IMR-90 (cell line): ENCODE measurements at regions not wholly inside any gene's neighbourhood (a gene's known extent, or its start where the extent isn't known, plus 50 kb on each side); places are given as distances from the start of the nearest gene placed in this dataset.

Experiments
- ATAC-seq: fragments of 200-7000 bp; cut with Tn5 transposase; 2 replicates; pipeline ENCODE4 v1.9.1; 2020; ENCODE audit warnings: low read depth, mild to moderate bottlenecking, moderate library complexity
- BruUV-seq: library from RNA; stranded (reverse); fragments of 400-500 nt; replicated peaks from 2 replicates; lab custom pipeline; 2021; lab: Mats Ljungman, UMichigan
- CTCF ChIA-PET: fragments of 300-600 bp; formaldehyde crosslinking; extraction: SDS; loops from one replicate; lab custom pipeline; 2021; ENCODE audit warnings: antibody characterized with exemption; lab: Yijun Ruan, JAX
- POLR2A ChIA-PET: fragments of 300-600 bp; sonication (Branson Sonifier 250); formaldehyde crosslinking; loops from one replicate; lab custom pipeline; 2022; ENCODE audit warnings: antibody characterized with exemption; ENCODE audit not compliant: unreplicated experiment; lab: Charles Lee
- DNase-seq: peaks from one replicate; pipeline ENCODE4 v3.0.0; 2013
- H2AFZ ChIP-seq: replicated peaks from 2 replicates; pipeline ENCODE3; 2013; ENCODE audit warnings: low read length, mild to moderate bottlenecking; ENCODE audit not compliant: poor library complexity
- H2AK5ac ChIP-seq: 2 replicates; pipeline ENCODE4 v1.6.1; 2013; ENCODE audit warnings: low read depth, low read length, inconsistent platforms
- H2AK9ac ChIP-seq: replicated peaks from 2 replicates; pipeline ENCODE3; 2013; ENCODE audit warnings: mild to moderate bottlenecking, low read depth, low read length, moderate library complexity; ENCODE audit not compliant: poor library complexity
- H2BK120ac ChIP-seq: 2 replicates; pipeline ENCODE4 v1.6.1; 2013; ENCODE audit warnings: low read depth, low read length, inconsistent platforms
- H2BK15ac ChIP-seq: 3 replicates; pipeline ENCODE4 v1.6.1; 2013; ENCODE audit warnings: low read depth, low read length, inconsistent platforms
- H2BK20ac ChIP-seq: 2 replicates; pipeline ENCODE4 v1.6.1; 2013; ENCODE audit warnings: low read depth, mild to moderate bottlenecking, inconsistent platforms, low read length, moderate library complexity
- H2BK5ac ChIP-seq: 2 replicates; pipeline ENCODE4 v1.6.1; 2013; ENCODE audit warnings: mild to moderate bottlenecking, low read depth, low read length, inconsistent platforms; ENCODE audit not compliant: poor library complexity, severe bottlenecking
- H3K14ac ChIP-seq: replicated peaks from 2 replicates; pipeline ENCODE4 v1.6.1; 2013; ENCODE audit warnings: low read depth, low read length, inconsistent platforms
- H3K18ac ChIP-seq: 2 replicates; pipeline ENCODE4 v1.6.1; 2013; ENCODE audit warnings: low read depth, low read length, control low read depth
- H3K23ac ChIP-seq: 2 replicates; pipeline ENCODE4 v1.6.1; 2013; ENCODE audit warnings: low read depth, low read length, inconsistent platforms
- H3K27ac ChIP-seq: 2 replicates; pipeline ENCODE4 v1.5.1; 2013; ENCODE audit warnings: mild to moderate bottlenecking, control low read depth, low read length; ENCODE audit not compliant: insufficient read depth
- H3K27me3 ChIP-seq: 2 replicates; pipeline ENCODE4 v1.6.1; 2013; ENCODE audit warnings: low read length; ENCODE audit not compliant: control insufficient read depth, insufficient read depth
- H3K36me3 ChIP-seq: 2 replicates; pipeline ENCODE4 v1.6.1; 2013; ENCODE audit warnings: low read length, mixed read lengths; ENCODE audit not compliant: control insufficient read depth, insufficient read depth
- H3K4ac ChIP-seq: 2 replicates; pipeline ENCODE4 v1.6.1; 2013; ENCODE audit warnings: low read depth, low read length, inconsistent platforms
- H3K4me1 ChIP-seq: 2 replicates; pipeline ENCODE4 v1.6.1; 2013; ENCODE audit warnings: low read length, mixed read lengths; ENCODE audit not compliant: control insufficient read depth, insufficient read depth
- H3K4me2 ChIP-seq: 2 replicates; pipeline ENCODE4 v1.6.1; 2013; ENCODE audit warnings: low read depth, mild to moderate bottlenecking, control low read depth, low read length, moderate library complexity
- H3K4me3 ChIP-seq: 2 replicates; pipeline ENCODE4 v1.5.1; 2013; ENCODE audit warnings: low read depth, mild to moderate bottlenecking, control low read depth, low read length, moderate library complexity; ENCODE audit not compliant: insufficient read depth
- H3K56ac ChIP-seq: 2 replicates; pipeline ENCODE4 v1.6.1; 2013; ENCODE audit warnings: low read length, inconsistent platforms; ENCODE audit not compliant: insufficient read depth; ENCODE audit errors: extremely low read depth
- H3K79me1 ChIP-seq, 2 experiments: 2 replicates each; pipeline ENCODE4 v1.6.1; 2013; ENCODE audit warnings: low read length in 2 of 2, inconsistent platforms in 1 of 2, low read depth in 1 of 2
- H3K9ac ChIP-seq: 2 replicates; pipeline ENCODE4 v1.6.1; 2013; ENCODE audit warnings: low read depth, low read length, control low read depth
- H3K9me1 ChIP-seq: 2 replicates; pipeline ENCODE4 v1.6.1; 2013; ENCODE audit warnings: low read length, inconsistent platforms; ENCODE audit not compliant: insufficient read depth
- H3K9me3 ChIP-seq: 2 replicates; pipeline ENCODE4 v1.6.1; 2013; ENCODE audit warnings: low read length; ENCODE audit not compliant: control insufficient read depth, insufficient read depth
- H4K20me1 ChIP-seq: 2 replicates; pipeline ENCODE4 v1.6.1; 2013; ENCODE audit warnings: low read length, inconsistent platforms; ENCODE audit not compliant: insufficient read depth
- H4K5ac ChIP-seq: 2 replicates; pipeline ENCODE4 v1.6.1; 2013; ENCODE audit warnings: mild to moderate bottlenecking, low read depth, low read length, control low read depth
- H4K8ac ChIP-seq, 2 experiments: 2 replicates each; pipeline ENCODE4 v1.6.1; 2013; ENCODE audit warnings: low read depth in 2 of 2, low read length in 2 of 2, control low read depth in 1 of 2, inconsistent platforms in 1 of 2
- H4K91ac ChIP-seq: 2 replicates; pipeline ENCODE4 v1.6.1; 2013; ENCODE audit warnings: low read depth, low read length, inconsistent platforms; ENCODE audit not compliant: insufficient read depth
- BHLHE40 ChIP-seq: fragments of 150-350 bp; IDR thresholded peaks from 2 replicates; pipeline ENCODE4 v1.6.1; 2016; ENCODE audit warnings: mild to moderate bottlenecking, low read depth, low read length
- CHD1 ChIP-seq: IDR thresholded peaks from 2 replicates; pipeline ENCODE4 v1.6.1; 2012; ENCODE audit warnings: low read depth, low read length, improper control_type of control experiment
- CTCF ChIP-seq: conservative IDR thresholded peaks from 2 replicates; pipeline ENCODE4 v1.5.1; 2012; ENCODE audit warnings: mild to moderate bottlenecking, low read depth, low read length, improper control_type of control experiment
- FOS ChIP-seq: fragments of 150-350 bp; IDR thresholded peaks from 2 replicates; pipeline ENCODE4 v1.6.1; 2016; ENCODE audit warnings: low read depth, low read length
- MAFK ChIP-seq: IDR thresholded peaks from 2 replicates; pipeline ENCODE4 v1.6.1; 2012; ENCODE audit warnings: low read depth, low read length, improper control_type of control experiment
- MAZ ChIP-seq: IDR thresholded peaks from 2 replicates; pipeline ENCODE4 v1.6.1; 2012; ENCODE audit warnings: low read depth, mild to moderate bottlenecking, low read length, improper control_type of control experiment, moderate library complexity, borderline replicate concordance
- POLR2A ChIP-seq: IDR thresholded peaks from 2 replicates; pipeline ENCODE4 v1.6.1; 2012; ENCODE audit warnings: mild to moderate bottlenecking, low read depth, low read length
- RAD21 ChIP-seq: IDR thresholded peaks from 2 replicates; pipeline ENCODE4 v1.6.1; 2012; ENCODE audit warnings: low read length, improper control_type of control experiment
- RFX5 ChIP-seq: IDR thresholded peaks from 2 replicates; pipeline ENCODE4 v1.8.0; 2012; ENCODE audit warnings: low read depth, mild to moderate bottlenecking, low read length, moderate library complexity
- SMC3 ChIP-seq: fragments of 150-350 bp; IDR thresholded peaks from 2 replicates; pipeline ENCODE4 v1.6.1; 2016; ENCODE audit warnings: low read depth, mild to moderate bottlenecking, antibody characterized with exemption, low read length, moderate library complexity
- WGBS, 2 experiments: methylation state at CpG; one replicate each; pipeline versions ENCODE4 v1.1.5 to v1.1.7; 2013; ENCODE audit warnings: missing lambda C conversion rate in 2 of 2; ENCODE audit not compliant: insufficient read length in 1 of 2; ENCODE audit errors: extremely low coverage in 2 of 2; 5-methylcytosine and 5-hydroxymethylcytosine counted together
- dilution Hi-C: fragments of 300-500 bp; cut with HindIII; formaldehyde crosslinking; loops from one replicate; pipeline ENCODE4 v1.14.3; 2018; ENCODE audit warnings: low sequenced_read_pairs; ENCODE audit not compliant: unreplicated experiment
- in situ Hi-C: fragments of 300-500 bp; cut with MboI; formaldehyde crosslinking; loops from 3 replicates; pipeline ENCODE4 v1.14.3; 2019; ENCODE audit warnings: low sequenced_read_pairs, inconsistent platforms, mixed read lengths
- intact Hi-C: fragments of 100-400 bp; cut with micrococcal nuclease; formaldehyde crosslinking; loops from 2 replicates; pipeline ENCODE4 v1.10.0; 2022

- no peak overlapping the region for H4K8ac ChIP-seq
- H3K4me2 ChIP-seq, result no peak overlapping the region
- no peaks in the 10 kb centered on the region; the same call in 1 of the 2 replicates for H3K27me3 ChIP-seq
- dilution Hi-C loops (no loop called here), intact Hi-C loops (no loop called here), in situ Hi-C loops (no loop called here)
- H4K5ac ChIP-seq, result no peak overlapping the region
- no peaks in the 10 kb centered on the region for H3K4me1 ChIP-seq
- H2BK120ac ChIP-seq, result no peak overlapping the region
- H4K20me1 ChIP-seq, result no peaks in the 10 kb centered on the region
- TF ChIP-seq RAD21 (no peak), MAZ (no peak), CHD1 (no peak), POLR2A (no peak), SMC3 (no peak), MAFK (no peak), FOS (no peak), CTCF (no peak), BHLHE40 (no peak), RFX5 (no peak)
- no peaks in the 10 kb centered on the region for H3K79me1 ChIP-seq
- ChIA-PET POLR2A (no interaction called here), CTCF (no interaction called here)
- ATAC-seq (no peak), DNase-seq (no peak)
- no peak overlapping the region for H3K4me3 ChIP-seq
- H2AK9ac ChIP-seq, result no peak overlapping the region
- H2BK20ac ChIP-seq, result no peak overlapping the region
- no peak overlapping the region for H2AFZ ChIP-seq
- H3K9ac ChIP-seq, result no peak overlapping the region
- no peak overlapping the region for H2AK5ac ChIP-seq
- H2BK15ac ChIP-seq, result no peak overlapping the region
- H3K9me3 ChIP-seq, result no peaks in the 10 kb centered on the region
- WGBS, 2 experiments, result no CpG with 5 or more reads among the region's 1 CpG
- no peak overlapping the region for H4K91ac ChIP-seq
- no TSS peak for BruUV-seq
- no peak overlapping the region for H3K18ac ChIP-seq
- no peak overlapping the region for H3K56ac ChIP-seq
- H3K27ac ChIP-seq, result no peak overlapping the region
- H3K14ac ChIP-seq, result no peak overlapping the region
- no peak overlapping the region for H3K23ac ChIP-seq
- H3K4ac ChIP-seq, result no peak overlapping the region
- H3K9me1 ChIP-seq, result no peaks in the 10 kb centered on the region
- H2BK5ac ChIP-seq, result no peak overlapping the region
- H3K36me3 ChIP-seq, result no peaks in the 10 kb centered on the region
Measured at GRCh38 chr2:75367401-75367800, 168.1 kb upstream of the TACR1 start.
